LNCaP clone FGC (cell line): ENCODE measurements at regions not wholly inside any gene's neighbourhood (a gene's known extent, or its start where the extent isn't known, plus 50 kb on each side); places are given as distances from the start of the nearest gene placed in this dataset.

Experiments
- DNase-seq: peaks from one replicate; pipeline ENCODE4 v3.0.0-alpha.2; 2011; ENCODE audit warnings: low read depth
- H3K4me3 ChIP-seq: 2 replicates; pipeline ENCODE4 v1.5.1; 2011; ENCODE audit warnings: mild to moderate bottlenecking, low read depth, low read length, control low read depth
- TF ChIP-seq, protein P1 (sequence below): IDR thresholded peaks from 2 replicates; pipeline ENCODE4 v1.5.1; 2012; ENCODE audit warnings: mild to moderate bottlenecking; ENCODE audit not compliant: control insufficient read depth, insufficient read depth; ENCODE audit errors: extremely low read depth

DNA sequence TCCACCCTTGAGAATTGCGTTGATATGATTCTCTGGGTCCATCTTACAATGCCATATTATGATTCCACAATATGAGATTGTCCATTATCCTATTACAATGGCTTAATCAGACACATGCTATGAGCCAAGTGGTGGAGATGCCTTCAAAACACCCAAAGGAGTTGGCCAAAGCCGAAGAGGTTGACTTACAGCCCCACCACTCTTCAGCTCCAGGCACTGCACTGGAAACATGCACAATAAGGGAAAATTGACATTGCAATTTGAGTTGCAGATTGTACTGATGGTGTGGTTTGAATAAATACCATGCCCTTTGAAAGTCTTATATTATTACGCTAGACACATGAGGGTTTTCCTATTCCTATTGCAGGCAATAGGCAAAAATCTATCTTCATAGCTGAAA is 75.4 kb upstream of the TNFSF11 start:
- no peak overlapping the region for H3K4me3 ChIP-seq
- TF ChIP-seq, protein P1, sequence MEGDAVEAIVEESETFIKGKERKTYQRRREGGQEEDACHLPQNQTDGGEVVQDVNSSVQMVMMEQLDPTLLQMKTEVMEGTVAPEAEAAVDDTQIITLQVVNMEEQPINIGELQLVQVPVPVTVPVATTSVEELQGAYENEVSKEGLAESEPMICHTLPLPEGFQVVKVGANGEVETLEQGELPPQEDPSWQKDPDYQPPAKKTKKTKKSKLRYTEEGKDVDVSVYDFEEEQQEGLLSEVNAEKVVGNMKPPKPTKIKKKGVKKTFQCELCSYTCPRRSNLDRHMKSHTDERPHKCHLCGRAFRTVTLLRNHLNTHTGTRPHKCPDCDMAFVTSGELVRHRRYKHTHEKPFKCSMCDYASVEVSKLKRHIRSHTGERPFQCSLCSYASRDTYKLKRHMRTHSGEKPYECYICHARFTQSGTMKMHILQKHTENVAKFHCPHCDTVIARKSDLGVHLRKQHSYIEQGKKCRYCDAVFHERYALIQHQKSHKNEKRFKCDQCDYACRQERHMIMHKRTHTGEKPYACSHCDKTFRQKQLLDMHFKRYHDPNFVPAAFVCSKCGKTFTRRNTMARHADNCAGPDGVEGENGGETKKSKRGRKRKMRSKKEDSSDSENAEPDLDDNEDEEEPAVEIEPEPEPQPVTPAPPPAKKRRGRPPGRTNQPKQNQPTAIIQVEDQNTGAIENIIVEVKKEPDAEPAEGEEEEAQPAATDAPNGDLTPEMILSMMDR, result no peak
- no peak for DNase-seq
